Bone marrow (tissue), 2 donors: ENCODE measurements at regions not wholly inside any gene's neighbourhood (a gene's known extent, or its start where the extent isn't known, plus 50 kb on each side); places are given as distances from the start of the nearest gene placed in this dataset.

Experiments
- DNase-seq, 2 donors: peaks; one replicate each; lab custom pipeline; 2025; lab: John Stamatoyannopoulos, UW

- no peak for DNase-seq
Measured at GRCh38 chr6:14915888-14916832, 329.7 kb upstream of the JARID2 start.

DNA sequence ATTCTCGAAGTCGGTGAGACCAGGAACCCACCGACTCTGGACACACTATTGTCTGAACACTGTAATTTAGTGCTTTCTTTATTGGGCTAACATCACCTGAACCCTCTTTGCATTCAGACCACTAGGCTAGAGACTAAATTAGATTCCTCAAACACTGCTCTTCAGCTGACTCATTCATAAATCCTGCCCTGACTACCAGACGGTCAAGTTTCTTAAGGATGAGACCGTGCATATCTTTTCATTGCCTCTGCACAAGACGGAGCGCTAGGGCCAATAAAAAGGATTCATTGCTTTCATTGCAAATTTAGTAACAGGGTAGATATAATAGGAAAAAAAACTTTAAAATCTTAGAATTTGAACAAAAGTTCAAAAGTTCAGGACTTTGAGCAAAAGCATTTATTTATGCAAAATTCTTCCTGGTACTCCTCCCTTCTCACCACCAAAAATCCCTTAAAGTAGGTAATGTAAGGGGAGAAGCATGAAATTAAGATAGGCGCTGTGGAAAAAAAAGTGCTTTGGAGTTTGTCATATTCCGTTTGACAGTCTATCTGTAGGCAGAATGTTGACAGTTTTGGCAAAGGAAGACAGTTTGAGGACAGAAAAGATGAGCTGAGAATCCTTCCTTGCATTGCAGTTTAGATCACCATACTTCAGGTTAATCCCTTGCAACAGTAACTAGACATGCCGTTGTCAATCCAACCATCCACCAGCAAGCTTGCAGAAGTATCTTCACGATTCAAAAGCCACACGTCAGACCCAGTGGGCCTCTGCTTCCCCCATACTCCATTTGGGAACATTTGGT is 328.6 kb upstream of the JARID2 start:
- no peak for DNase-seq

DNA sequence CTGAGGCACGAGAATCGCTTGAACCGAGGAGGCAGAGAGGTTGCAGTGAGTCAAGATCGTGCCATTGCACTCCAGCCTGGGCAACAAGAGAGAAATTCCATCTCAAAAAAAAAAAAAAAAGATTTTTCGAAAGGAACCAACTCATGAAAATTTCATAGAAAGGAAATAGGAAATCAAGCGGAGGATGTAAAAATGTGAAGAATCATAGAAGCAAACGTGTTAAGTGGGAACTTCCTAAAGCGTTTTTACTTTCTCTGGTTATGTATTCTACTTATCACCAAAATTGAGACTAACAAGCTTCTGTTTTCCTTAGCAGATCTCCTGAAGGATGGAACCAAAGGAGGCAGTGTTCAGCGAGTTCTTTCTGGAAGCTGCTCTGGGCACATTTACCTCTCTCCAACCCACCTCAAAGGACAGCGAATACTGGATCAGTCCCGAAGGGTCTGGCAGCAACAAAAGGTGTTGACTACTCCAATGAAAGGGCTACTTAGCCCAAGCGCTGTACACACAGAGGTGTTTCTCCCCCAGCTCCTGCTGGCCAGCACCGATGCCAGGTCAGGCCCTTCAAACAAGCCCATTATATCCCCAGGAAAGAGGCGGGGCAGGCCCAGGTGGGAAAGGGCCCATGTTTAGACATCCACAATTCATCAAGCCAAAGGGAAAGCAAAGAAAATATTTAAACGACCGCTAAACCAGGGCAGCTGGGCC is 327.5 kb upstream of the JARID2 start:
- DNase-seq = no peak

GRCh38 chr6:14919038-14919670 is 326.7 kb upstream of the JARID2 start:
- no peak for DNase-seq

DNA sequence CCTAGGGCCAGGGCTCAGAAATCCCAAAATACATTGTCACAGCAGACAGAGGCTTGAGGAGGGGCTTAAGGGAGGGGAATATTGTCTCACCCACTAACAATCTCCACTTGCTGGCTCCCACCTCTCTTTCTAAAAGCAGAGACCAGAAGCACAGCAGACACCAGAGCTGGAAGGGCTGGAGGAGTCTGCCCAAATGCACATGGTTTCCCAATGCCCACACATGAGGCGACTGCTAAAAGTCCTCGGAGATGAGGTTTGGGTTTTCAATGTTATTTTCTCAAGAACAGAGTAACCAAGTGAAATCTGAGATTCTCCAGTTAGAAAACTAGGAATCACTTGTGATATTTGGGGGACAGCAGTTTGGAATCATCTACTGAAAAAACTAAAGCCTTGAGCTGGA is 325.6 kb upstream of the JARID2 start:
- no peak for DNase-seq

DNA sequence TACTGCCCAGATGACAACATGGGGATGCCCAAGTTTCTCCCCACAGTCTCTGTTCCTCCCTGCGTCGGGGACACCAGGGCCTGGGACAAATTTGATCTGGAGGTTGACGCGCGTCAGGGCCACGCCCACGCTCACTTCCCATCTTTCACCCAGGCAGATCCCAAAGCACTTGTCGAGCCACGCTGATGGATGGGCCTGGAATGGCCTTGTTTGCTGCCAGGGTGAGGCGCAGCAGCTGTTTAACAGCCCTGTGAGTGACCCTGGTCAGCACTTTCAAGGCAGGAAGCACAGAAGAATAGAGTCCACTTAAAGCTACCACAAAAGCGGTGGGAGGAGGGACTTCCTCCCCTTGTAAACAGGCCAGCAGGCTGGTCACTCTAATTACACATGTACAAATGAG is 324.7 kb upstream of the JARID2 start:
- DNase-seq = peak in 1 of 2 donors; percentile 54

- peak; percentile 46 to 72 for DNase-seq
Measured at GRCh38 chr6:14921878-14922671, 323.8 kb upstream of the JARID2 start.

GRCh38 chr6:14922706-14923460 is 323.0 kb upstream of the JARID2 start:
- DNase-seq = peak in 1 of 2 donors; percentile 3

GRCh38 chr6:14924126-14925024 is 321.5 kb upstream of the JARID2 start:
- no peak for DNase-seq

DNA sequence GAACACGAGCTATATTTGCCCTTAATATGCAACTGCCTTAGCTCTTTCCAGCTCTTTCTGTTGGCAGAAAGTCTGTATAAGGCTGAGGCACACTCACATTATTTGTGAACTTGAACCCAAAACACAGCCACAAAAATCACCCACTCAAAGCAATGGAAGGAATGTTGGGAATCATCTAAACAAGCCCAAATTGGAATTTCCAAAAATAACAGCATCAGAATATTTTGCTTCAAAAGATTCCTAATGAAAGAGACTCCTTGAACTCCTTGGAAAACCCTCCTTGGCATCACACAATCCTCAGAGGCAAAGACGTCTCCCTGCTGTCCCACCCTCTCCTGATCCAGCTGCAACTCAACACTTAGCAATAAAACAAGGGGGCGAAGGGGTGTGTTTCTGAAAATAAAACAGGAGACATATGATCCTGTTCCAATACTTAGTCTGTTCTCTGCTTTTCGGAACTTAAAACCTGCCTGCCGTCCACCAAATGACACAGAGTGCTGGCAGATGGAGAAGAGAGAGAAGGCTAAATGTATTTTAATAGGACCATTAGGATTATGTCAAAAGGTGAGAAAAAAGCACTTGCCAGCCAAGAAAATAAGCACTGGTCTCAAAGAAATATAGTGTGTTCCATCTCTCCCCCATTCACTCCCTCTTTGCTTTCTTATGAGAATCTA is 320.7 kb upstream of the JARID2 start:
- no peak for DNase-seq

- no peak for DNase-seq
Measured at GRCh38 chr6:14925699-14926026, 320.2 kb upstream of the JARID2 start.

DNA sequence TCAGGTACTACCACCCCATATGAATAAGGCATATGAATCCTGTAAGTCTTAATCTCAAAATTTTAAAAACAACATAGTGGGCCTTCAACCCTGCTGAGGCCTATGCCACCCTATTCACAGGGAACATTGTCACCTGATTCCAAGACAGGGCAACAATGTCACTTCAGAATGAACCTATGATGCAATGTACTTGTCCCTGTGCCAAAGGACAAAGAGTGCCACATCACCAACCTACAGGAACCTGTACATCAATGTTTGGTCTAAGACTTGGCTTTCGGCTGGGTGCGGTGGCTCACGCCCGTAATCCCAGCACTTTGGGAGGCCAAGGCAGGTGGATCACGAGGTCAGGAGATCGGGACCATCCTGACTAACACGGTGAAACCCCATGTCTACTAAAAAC is 318.5 kb upstream of the JARID2 start:
- no peak for DNase-seq

GRCh38 chr6:14929291-14929690 is 316.6 kb upstream of the JARID2 start:
- DNase-seq = no peak

GRCh38 chr6:14930366-14930989 is 315.4 kb upstream of the JARID2 start:
- DNase-seq = no peak

GRCh38 chr6:14932485-14933182 is 313.2 kb upstream of the JARID2 start:
- DNase-seq = no peak

DNA sequence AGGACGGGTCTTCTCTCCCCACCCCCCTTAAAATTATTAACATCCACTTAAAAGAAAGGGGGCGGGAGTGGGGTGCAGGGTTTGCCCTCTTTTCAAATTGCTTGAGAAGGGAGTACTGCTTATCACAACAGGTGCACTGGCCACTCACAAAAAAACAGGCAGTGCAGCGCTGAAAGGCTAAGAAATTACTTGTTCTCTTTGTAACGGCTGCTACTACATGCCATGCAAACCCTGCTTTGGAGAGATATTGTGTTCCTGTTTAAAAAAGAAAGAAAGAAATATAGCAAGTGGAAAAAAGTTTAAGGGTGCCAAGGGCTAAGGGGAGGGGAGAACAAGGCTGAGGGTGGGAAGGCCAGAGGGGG is 312.7 kb upstream of the JARID2 start:
- no peak for DNase-seq

DNA sequence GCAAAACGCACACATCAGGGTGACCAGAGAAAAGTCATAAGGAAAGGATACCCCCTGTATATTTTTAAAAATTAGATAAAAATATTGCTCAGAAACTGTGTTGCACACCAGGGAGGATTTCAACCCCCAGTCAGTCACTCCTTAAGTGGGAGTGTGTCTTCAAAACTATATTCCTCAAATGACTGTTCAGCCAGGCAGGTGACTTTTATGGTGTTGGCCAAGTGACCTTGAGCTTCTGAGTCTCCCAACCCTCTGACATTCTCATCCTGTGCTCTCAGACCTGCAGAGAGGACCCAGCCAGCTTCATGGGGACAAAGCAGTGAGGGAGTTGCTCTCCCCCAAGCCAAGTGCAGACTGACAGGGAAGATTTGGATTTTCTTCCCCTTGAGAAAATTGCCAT is 311.9 kb upstream of the JARID2 start:
- no peak for DNase-seq

GRCh38 chr6:14934844-14935243 is 311.0 kb upstream of the JARID2 start:
- DNase-seq = no peak
